Activated T-helper 2 cell treated with anti-CD3 and anti-CD28 coated beads, Interferon-gamma antibody, Interleukin-2, Interleukin-4, amounts not matched to agents 10 μg/mL and 5 μg/mL and 100 μg/mL, durations not matched to agents 14 hours and 24 hours and 36 hours (primary cell): ENCODE measurements at regions not wholly inside any gene's neighbourhood (a gene's known extent, or its start where the extent isn't known, plus 50 kb on each side); places are given as distances from the start of the nearest gene placed in this dataset.

Source experiments
- DNase-seq: peaks from one replicate; pipeline ENCODE4 v3.0.0; 2021; ENCODE audit warnings: low spot score
- H3K27ac Mint-ChIP-seq: one replicate; pipeline ENCODE4 v1.8.0; 2021; ENCODE audit warnings: mixed read lengths
- H3K27me3 Mint-ChIP-seq: one replicate; pipeline ENCODE4 v1.8.0; 2021; ENCODE audit warnings: low read depth, mixed read lengths
- H3K36me3 Mint-ChIP-seq: one replicate; pipeline ENCODE4 v1.8.0; 2021; ENCODE audit warnings: low read depth, mixed read lengths
- H3K4me1 Mint-ChIP-seq: one replicate; pipeline ENCODE4 v1.8.0; 2021; ENCODE audit warnings: low read depth, mixed read lengths
- H3K4me3 Mint-ChIP-seq: one replicate; pipeline ENCODE4 v1.8.0; 2021; ENCODE audit warnings: low read depth, mild to moderate bottlenecking, moderate library complexity, mixed read lengths
- H3K9me3 Mint-ChIP-seq: one replicate; pipeline ENCODE4 v1.8.0; 2021; ENCODE audit warnings: mixed read lengths
- intact Hi-C: fragments of 100-400 bp; cut with micrococcal nuclease; formaldehyde crosslinking; loops from one replicate; pipeline ENCODE4 v1.15.1; 2023

- H3K27ac Mint-ChIP-seq, result no peak overlapping the region
- no peaks in the 10 kb centered on the region for H3K36me3 Mint-ChIP-seq
- no peak for DNase-seq
- H3K27me3 Mint-ChIP-seq, result no peaks in the 10 kb centered on the region
- intact Hi-C loops, result no loop called here
- no peaks in the 10 kb centered on the region for H3K4me1 Mint-ChIP-seq
- H3K9me3 Mint-ChIP-seq, result peaks cover 27% of the 10 kb centered on the region
- no peak overlapping the region for H3K4me3 Mint-ChIP-seq
Measured at GRCh38 chr20:11729806-11730205, 187.9 kb upstream of the BTBD3 start.

- peaks cover 26% of the 10 kb centered on the region for H3K9me3 Mint-ChIP-seq
- intact Hi-C loops, result no loop called here
- H3K36me3 Mint-ChIP-seq, result no peaks in the 10 kb centered on the region
- H3K27me3 Mint-ChIP-seq, result no peaks in the 10 kb centered on the region
- H3K27ac Mint-ChIP-seq, result no peak overlapping the region
- H3K4me1 Mint-ChIP-seq, result no peaks in the 10 kb centered on the region
- H3K4me3 Mint-ChIP-seq, result no peak overlapping the region
- no peak for DNase-seq
Measured at GRCh38 chr20:11734431-11734830, 183.3 kb upstream of the BTBD3 start.

GRCh38 chr20:11738852-11739251 is 178.8 kb upstream of the BTBD3 start:
- intact Hi-C loops, result no loop called here
- H3K9me3 Mint-ChIP-seq, result peaks cover 8% of the 10 kb centered on the region
- H3K36me3 Mint-ChIP-seq, result no peaks in the 10 kb centered on the region
- DNase-seq, result no peak
- H3K27me3 Mint-ChIP-seq, result no peaks in the 10 kb centered on the region
- H3K4me1 Mint-ChIP-seq, result no peaks in the 10 kb centered on the region
- no peak overlapping the region for H3K4me3 Mint-ChIP-seq
- H3K27ac Mint-ChIP-seq, result no peak overlapping the region

GRCh38 chr20:11740975-11741374 is 176.7 kb upstream of the BTBD3 start:
- Mint-ChIP-seq H3K36me3 (no peaks in the 10 kb centered on the region), H3K4me1 (no peaks in the 10 kb centered on the region), H3K27ac (no peak overlapping the region), H3K4me3 (no peak overlapping the region), H3K9me3 (peaks cover 7% of the 10 kb centered on the region), H3K27me3 (no peaks in the 10 kb centered on the region)
- no peak for DNase-seq
- intact Hi-C loops, result no loop called here

- no peaks in the 10 kb centered on the region for H3K27me3 Mint-ChIP-seq
Measured at GRCh38 chr20:11745145-11745544, 172.5 kb upstream of the BTBD3 start.

GRCh38 chr20:11748436-11748835 is 169.3 kb upstream of the BTBD3 start:
- Mint-ChIP-seq H3K27ac (no peak overlapping the region), H3K36me3 (no peaks in the 10 kb centered on the region), H3K4me3 (no peak overlapping the region), H3K27me3 (no peaks in the 10 kb centered on the region), H3K4me1 (no peaks in the 10 kb centered on the region), H3K9me3 (peaks cover 9% of the 10 kb centered on the region)
- intact Hi-C loops, result no loop called here
- DNase-seq, result no peak

More at GRCh38 chr20:11745145-11745544, 172.5 kb upstream of the BTBD3 start:
- Mint-ChIP-seq H3K9me3 (peaks cover 12% of the 10 kb centered on the region), H3K4me3 (no peak overlapping the region), H3K36me3 (no peaks in the 10 kb centered on the region), H3K4me1 (no peaks in the 10 kb centered on the region), H3K27ac (no peak overlapping the region)
- intact Hi-C loops, result no loop called here
- no peak for DNase-seq

- Mint-ChIP-seq H3K27ac (no peak overlapping the region), H3K4me1 (no peaks in the 10 kb centered on the region), H3K4me3 (no peak overlapping the region), H3K9me3 (peaks cover 4% of the 10 kb centered on the region), H3K36me3 (no peaks in the 10 kb centered on the region), H3K27me3 (no peaks in the 10 kb centered on the region)
- intact Hi-C loops, result no loop called here
- no peak for DNase-seq
Measured at GRCh38 chr20:11752336-11752735, 165.4 kb upstream of the BTBD3 start.

- Mint-ChIP-seq H3K27ac (no peak overlapping the region), H3K4me3 (no peak overlapping the region), H3K4me1 (no peaks in the 10 kb centered on the region), H3K9me3 (no peaks in the 10 kb centered on the region), H3K36me3 (no peaks in the 10 kb centered on the region), H3K27me3 (no peaks in the 10 kb centered on the region)
- DNase-seq, result no peak
- intact Hi-C loops, result no loop called here
Measured at GRCh38 chr20:11753155-11753554, 164.5 kb upstream of the BTBD3 start.

GRCh38 chr20:11754451-11754850 is 163.2 kb upstream of the BTBD3 start:
- H3K36me3 Mint-ChIP-seq, result no peaks in the 10 kb centered on the region
- no peaks in the 10 kb centered on the region for H3K27me3 Mint-ChIP-seq
- DNase-seq, result no peak
- no peak overlapping the region for H3K4me3 Mint-ChIP-seq
- no peaks in the 10 kb centered on the region for H3K9me3 Mint-ChIP-seq
- no peaks in the 10 kb centered on the region for H3K4me1 Mint-ChIP-seq
- intact Hi-C loops, result no loop called here
- no peak overlapping the region for H3K27ac Mint-ChIP-seq

GRCh38 chr20:11755071-11755841 is 162.4 kb upstream of the BTBD3 start:
- Mint-ChIP-seq H3K4me1 (no peaks in the 10 kb centered on the region), H3K36me3 (no peaks in the 10 kb centered on the region), H3K27me3 (no peaks in the 10 kb centered on the region), H3K9me3 (no peaks in the 10 kb centered on the region), H3K4me3 (no peak overlapping the region), H3K27ac (no peak overlapping the region)
- no peak for DNase-seq
- intact Hi-C loops, result no loop called here

GRCh38 chr20:11761497-11761896 is 156.2 kb upstream of the BTBD3 start:
- Mint-ChIP-seq H3K36me3 (no peaks in the 10 kb centered on the region), H3K27me3 (no peaks in the 10 kb centered on the region), H3K4me1 (no peaks in the 10 kb centered on the region), H3K4me3 (no peak overlapping the region), H3K27ac (no peak overlapping the region), H3K9me3 (peaks cover 4% of the 10 kb centered on the region)
- no peak for DNase-seq
- intact Hi-C loops, result no loop called here

GRCh38 chr20:11766961-11767360 is 150.7 kb upstream of the BTBD3 start:
- DNase-seq, result no peak
- H3K4me3 Mint-ChIP-seq, result no peak overlapping the region
- peaks cover 16% of the 10 kb centered on the region for H3K9me3 Mint-ChIP-seq
- H3K4me1 Mint-ChIP-seq, result no peaks in the 10 kb centered on the region
- H3K27me3 Mint-ChIP-seq, result no peaks in the 10 kb centered on the region
- intact Hi-C loops, result no loop called here
- H3K36me3 Mint-ChIP-seq, result no peaks in the 10 kb centered on the region
- H3K27ac Mint-ChIP-seq, result no peak overlapping the region

- intact Hi-C loops, result no loop called here
- H3K36me3 Mint-ChIP-seq, result no peaks in the 10 kb centered on the region
Measured at GRCh38 chr20:11769825-11770224, 147.9 kb upstream of the BTBD3 start.

More at GRCh38 chr20:11769825-11770224, 147.9 kb upstream of the BTBD3 start:
- Mint-ChIP-seq H3K4me1 (no peaks in the 10 kb centered on the region), H3K4me3 (no peak overlapping the region), H3K9me3 (peaks cover 24% of the 10 kb centered on the region), H3K27me3 (no peaks in the 10 kb centered on the region), H3K27ac (no peak overlapping the region)
- DNase-seq, result no peak
